SK-N-SH (cell line): ENCODE measurements at regions not wholly inside any gene's neighbourhood (a gene's known extent, or its start where the extent isn't known, plus 50 kb on each side); places are given as distances from the start of the nearest gene placed in this dataset.

Experiments
- CTCF ChIA-PET: fragments of 300-600, 350-600 bp; formaldehyde crosslinking; extraction: SDS; loops from one replicate; lab custom pipeline; 2021; lab: Yijun Ruan, JAX
- POLR2A ChIA-PET: fragments of 350-600 bp; sonication (Branson Sonifier 250); formaldehyde crosslinking; extraction: SDS; loops from one replicate; lab custom pipeline; 2020; ENCODE audit warnings: antibody characterized with exemption, inconsistent platforms; lab: Yijun Ruan, JAX
- DNase-seq: peaks from one replicate; pipeline ENCODE4 v3.0.0; 2012
- H2AFZ ChIP-seq: fragments of 200-600 bp; sonication (generic); 2 replicates; pipeline ENCODE4 v1.8.1; 2016; ENCODE audit warnings: antibody characterized with exemption, mild to moderate bottlenecking, low read depth
- H3F3A ChIP-seq: fragments of 200-600 bp; sonication (generic); replicated peaks from 2 replicates; pipeline ENCODE3; 2016; ENCODE audit warnings: antibody characterized with exemption, mild to moderate bottlenecking; ENCODE audit not compliant: insufficient read depth
- H3K27ac ChIP-seq, 2 experiments: fragments of 200-500 bp in 1 of 2; fragments of 200-600 bp in 1 of 2; sonication (Bioruptor generic) in 1 of 2; sonication (generic), shearing (Covaris generic) in 1 of 2; 2 replicates each; pipeline versions ENCODE4 v1.5.1 to v1.6.1; 2014 to 2016; ENCODE audit warnings: low read depth in 2 of 2, inconsistent platforms in 1 of 2, low read length in 1 of 2, mild to moderate bottlenecking in 1 of 2, mixed read lengths in 1 of 2
- H3K27me3 ChIP-seq: fragments of 200-600 bp; sonication (generic), shearing (Covaris generic); 2 replicates; pipeline ENCODE4 v1.6.1; 2016; ENCODE audit warnings: mixed run types; ENCODE audit not compliant: insufficient read depth
- H3K36me3 ChIP-seq, 2 experiments: fragments of 200-500 bp in 1 of 2; fragments of 200-600 bp in 1 of 2; sonication (Bioruptor generic) in 1 of 2; sonication (generic) in 1 of 2; replicated peaks in 1 of 2; 2 replicates each; pipeline versions ENCODE3 to v1.5.1; 2014 to 2016; ENCODE audit warnings: low read length in 1 of 2, mild to moderate bottlenecking in 1 of 2; ENCODE audit not compliant: insufficient read depth in 2 of 2, control insufficient read depth in 1 of 2
- H3K4me1 ChIP-seq, 2 experiments: fragments of 200-500 bp in 1 of 2; fragments of 200-600 bp in 1 of 2; sonication (Bioruptor generic) in 1 of 2; sonication (generic), shearing (Covaris generic) in 1 of 2; 2 replicates each; pipeline versions ENCODE4 v1.5.1 to v1.6.1; 2014 to 2016; ENCODE audit warnings: low read depth in 1 of 2, low read length in 1 of 2, mixed run types in 1 of 2; ENCODE audit not compliant: insufficient read depth in 2 of 2, control insufficient read depth in 1 of 2
- H3K4me2 ChIP-seq: fragments of 200-600 bp; sonication (generic), shearing (Covaris generic); 2 replicates; pipeline ENCODE4 v1.6.1; 2017; ENCODE audit warnings: mixed run types
- H3K4me3 ChIP-seq, 2 experiments: fragments of 200-500 bp in 1 of 2; fragments of 200-600 bp in 1 of 2; sonication (Bioruptor generic) in 1 of 2; sonication (generic), shearing (Covaris generic) in 1 of 2; 2 replicates each; pipeline versions ENCODE4 v1.5.1 to v1.8.1; 2014 to 2016; ENCODE audit warnings: low read depth in 2 of 2, inconsistent platforms in 1 of 2, low read length in 1 of 2, mild to moderate bottlenecking in 1 of 2, mixed read lengths in 1 of 2, moderate library complexity in 1 of 2
- H3K79me2 ChIP-seq: fragments of 200-600 bp; sonication (generic); 2 replicates; pipeline ENCODE4 v1.8.1; 2017; ENCODE audit warnings: mild to moderate bottlenecking; ENCODE audit not compliant: insufficient read depth
- H3K9ac ChIP-seq: fragments of 200-600 bp; sonication (generic); 2 replicates; pipeline ENCODE4 v1.6.1; 2017; ENCODE audit warnings: mixed run types
- H3K9me2 ChIP-seq: fragments of 200-600 bp; sonication (generic); 2 replicates; pipeline ENCODE4 v1.6.1; 2017; ENCODE audit warnings: mixed run types
- H3K9me3 ChIP-seq: fragments of 200-600 bp; sonication (generic); 2 replicates; pipeline ENCODE4 v1.6.1; 2017; ENCODE audit warnings: mixed run types, mild to moderate bottlenecking, moderate library complexity
- H4K20me1 ChIP-seq: fragments of 200-600 bp; sonication (generic); 2 replicates; pipeline ENCODE4 v1.6.1; 2017; ENCODE audit warnings: mild to moderate bottlenecking, mixed run types; ENCODE audit not compliant: insufficient read depth
- CHD2 ChIP-seq: fragments of 150-350 bp; IDR thresholded peaks from 2 replicates; pipeline ENCODE4 v1.6.1; 2018; ENCODE audit warnings: low read length; ENCODE audit not compliant: partially characterized antibody
- EP300 ChIP-seq, 2 experiments: IDR thresholded peaks; 2 replicates each; pipeline versions ENCODE4 v1.4.0 to v1.6.1; 2012; ENCODE audit warnings: borderline replicate concordance in 1 of 2, low read depth in 1 of 2, low read length in 1 of 2
- EZH2phosphoT487 ChIP-seq: fragments of 200-600 bp; sonication (generic); IDR thresholded peaks from 2 replicates; pipeline ENCODE4 v1.6.1; 2017; ENCODE audit warnings: low read depth, mixed run types, mild to moderate bottlenecking, antibody characterized with exemption, moderate library complexity, borderline replicate concordance
- FOSL2 ChIP-seq: IDR thresholded peaks from 2 replicates; pipeline ENCODE4 v1.4.0; 2012; ENCODE audit warnings: low read depth, mild to moderate bottlenecking, moderate library complexity, borderline replicate concordance
- FOXJ3 ChIP-seq: sonication (generic); formaldehyde crosslinking; IDR thresholded peaks from 2 replicates; pipeline ENCODE4 v1.5.1; 2020; ENCODE audit warnings: mild to moderate bottlenecking, missing genetic modification reagents
- GABPA ChIP-seq: IDR thresholded peaks from 2 replicates; pipeline ENCODE4 v1.4.0; 2012; ENCODE audit warnings: low read depth, mild to moderate bottlenecking
- MAX ChIP-seq: IDR thresholded peaks from 2 replicates; pipeline ENCODE4 v1.4.0; 2012; ENCODE audit warnings: low read depth
- MEF2A ChIP-seq: IDR thresholded peaks from 2 replicates; pipeline ENCODE4 v1.4.0; 2012; ENCODE audit warnings: low read depth, borderline replicate concordance
- MXI1 ChIP-seq: IDR thresholded peaks from 2 replicates; pipeline ENCODE4 v1.6.1; 2012; ENCODE audit warnings: mild to moderate bottlenecking, low read depth, low read length, improper control_type of control experiment
- NFIC ChIP-seq: IDR thresholded peaks from 2 replicates; pipeline ENCODE4 v1.4.0; 2012; ENCODE audit warnings: borderline replicate concordance
- NRF1 ChIP-seq: IDR thresholded peaks from 2 replicates; pipeline ENCODE4 v1.6.1; 2012; ENCODE audit warnings: low read depth, mild to moderate bottlenecking, low read length
- POLR2AphosphoS5 ChIP-seq: IDR thresholded peaks from 2 replicates; pipeline ENCODE4 v1.6.1; 2012; ENCODE audit warnings: low read depth, low read length
- RAD21 ChIP-seq: IDR thresholded peaks from 2 replicates; pipeline ENCODE4 v1.6.1; 2012; ENCODE audit warnings: mild to moderate bottlenecking, low read length
- RCOR1 ChIP-seq: fragments of 150-350 bp; IDR thresholded peaks from 2 replicates; pipeline ENCODE4 v1.6.1; 2017; ENCODE audit warnings: antibody characterized with exemption, low read length
- RFX5 ChIP-seq: IDR thresholded peaks from 2 replicates; pipeline ENCODE4 v1.6.1; 2012; ENCODE audit warnings: mild to moderate bottlenecking, improper control_type of control experiment, low read length
- RXRA ChIP-seq: IDR thresholded peaks from 2 replicates; pipeline ENCODE4 v1.4.0; 2012; ENCODE audit warnings: low read depth, mild to moderate bottlenecking, borderline replicate concordance
- SIN3A ChIP-seq: IDR thresholded peaks from 2 replicates; pipeline ENCODE4 v1.6.1; 2012; ENCODE audit warnings: low read depth, mild to moderate bottlenecking, low read length, moderate library complexity, borderline replicate concordance
- SMC3 ChIP-seq: IDR thresholded peaks from 2 replicates; pipeline ENCODE4 v1.6.1; 2012; ENCODE audit warnings: low read depth, low read length, improper control_type of control experiment
- TAF1 ChIP-seq: IDR thresholded peaks from 2 replicates; pipeline ENCODE4 v1.6.1; 2012; ENCODE audit warnings: low read depth, mild to moderate bottlenecking, low read length, moderate library complexity, borderline replicate concordance
- TEAD4 ChIP-seq: IDR thresholded peaks from 2 replicates; pipeline ENCODE4 v1.4.0; 2012; ENCODE audit warnings: mild to moderate bottlenecking, borderline replicate concordance; ENCODE audit not compliant: insufficient read depth
- USF2 ChIP-seq: fragments of 150-350 bp; IDR thresholded peaks from 2 replicates; pipeline ENCODE4 v1.6.1; 2017; ENCODE audit warnings: antibody characterized with exemption, low read length, low read depth, borderline replicate concordance
- YY1 ChIP-seq: IDR thresholded peaks from 2 replicates; pipeline ENCODE4 v1.4.0; 2012; ENCODE audit warnings: low read depth, mild to moderate bottlenecking
- ZBTB33 ChIP-seq: IDR thresholded peaks from 2 replicates; pipeline ENCODE4 v1.4.0; 2012; ENCODE audit warnings: low read depth, borderline replicate concordance
- WGBS: methylation state at CpG from one replicate; pipeline ENCODE4 v1.1.6; 2017; ENCODE audit warnings: low lambda C conversion rate; 5-methylcytosine and 5-hydroxymethylcytosine counted together

GRCh38 chr3:83559082-83559481 lies 1399.7 kb upstream of the CADM2 start:
- no peak overlapping the region for H3K27ac ChIP-seq
- no peaks in the 10 kb centered on the region for H3K79me2 ChIP-seq
- no peaks in the 10 kb centered on the region for H3F3A ChIP-seq
- H3K4me1 ChIP-seq = no peaks in the 10 kb centered on the region
- 3% methylated on average over 3 of the region's 3 CpGs for WGBS
- no peak overlapping the region for H2AFZ ChIP-seq
- DNase-seq = no peak
- TF ChIP-seq MEF2A (no peak), TAF1 (no peak), NRF1 (no peak), RXRA (no peak), MXI1 (no peak), EZH2phosphoT487 (no peak), EP300 (IDR thresholded peaks at IDR 0.05; ENCODE audit: borderline replicate concordance in 1 of 2, low read depth in 1 of 2, low read length in 1 of 2) (no peak), FOSL2 (no peak)
- TF ChIP-seq, all 33 proteins: peak for 0
- Histone ChIP-seq H3K36me3 (no peaks in the 10 kb centered on the region), H3K27me3 (no peaks in the 10 kb centered on the region), H3K4me2 (no peak overlapping the region), H3K9ac (no peak overlapping the region), H3K4me3 (no peak overlapping the region), H3K9me3 (no peaks in the 10 kb centered on the region), H3K9me2 (no peaks in the 10 kb centered on the region), H4K20me1 (no peaks in the 10 kb centered on the region)
- ChIA-PET POLR2A (no interaction called here), CTCF (no interaction called here)

- POLR2A ChIA-PET = no interaction called here
- Histone ChIP-seq H4K20me1 (no peaks in the 10 kb centered on the region), H3K4me1 (no peaks in the 10 kb centered on the region), H3K79me2 (no peaks in the 10 kb centered on the region), H3K9ac (no peak overlapping the region), H3K36me3 (no peaks in the 10 kb centered on the region), H3K4me3 (no peak overlapping the region), H3K27ac (no peak overlapping the region), H3K27me3 (no peaks in the 10 kb centered on the region), H3F3A (no peaks in the 10 kb centered on the region), H3K9me3 (no peaks in the 10 kb centered on the region; the same call in 1 of the 2 replicates), H3K4me2 (no peak overlapping the region), H3K9me2 (no peaks in the 10 kb centered on the region), H2AFZ (no peak overlapping the region)
- 0% methylated on average over 3 of the region's 3 CpGs for WGBS
- no peak for DNase-seq
- CTCF ChIA-PET = no interaction called here
- TF ChIP-seq YY1 (no peak), FOSL2 (no peak), SMC3 (no peak), NFIC (no peak), SIN3A (no peak), FOXJ3 (CRISPR knock-in tag) (no peak), RAD21 (no peak), CHD2 (no peak), POLR2AphosphoS5 (no peak), MAX (no peak), ZBTB33 (no peak), RCOR1 (no peak), GABPA (no peak), TEAD4 (no peak), EZH2phosphoT487 (no peak), USF2 (no peak), MXI1 (no peak), RFX5 (no peak)
Measured at GRCh38 chr3:83567935-83568334, 1390.9 kb upstream of the CADM2 start.
